22Rv1 (cell line): ENCODE measurements at regions not wholly inside any gene's neighbourhood (a gene's known extent, or its start where the extent isn't known, plus 50 kb on each side); places are given as distances from the start of the nearest gene placed in this dataset.

Source experiments
- H3K27ac ChIP-seq: fragments of 450-650 bp; 2 replicates; pipeline ENCODE4 v1.5.1; 2017
- ZFX ChIP-seq: fragments of 450-650 bp; IDR thresholded peaks from 2 replicates; pipeline ENCODE4 v1.6.1; 2017; ENCODE audit warnings: antibody characterized with exemption, borderline replicate concordance
- TF ChIP-seq, protein P1 (sequence below): fragments of 450-650 bp; IDR thresholded peaks from 2 replicates; pipeline ENCODE4 v1.5.1; 2017; ENCODE audit warnings: mild to moderate bottlenecking

GRCh38 chr13:58598241-58598640 lies 966.7 kb downstream of the PCDH17 start:
- H3K27ac ChIP-seq, result no peak overlapping the region
- TF ChIP-seq ZFX, result no peak
- TF ChIP-seq, protein P1, sequence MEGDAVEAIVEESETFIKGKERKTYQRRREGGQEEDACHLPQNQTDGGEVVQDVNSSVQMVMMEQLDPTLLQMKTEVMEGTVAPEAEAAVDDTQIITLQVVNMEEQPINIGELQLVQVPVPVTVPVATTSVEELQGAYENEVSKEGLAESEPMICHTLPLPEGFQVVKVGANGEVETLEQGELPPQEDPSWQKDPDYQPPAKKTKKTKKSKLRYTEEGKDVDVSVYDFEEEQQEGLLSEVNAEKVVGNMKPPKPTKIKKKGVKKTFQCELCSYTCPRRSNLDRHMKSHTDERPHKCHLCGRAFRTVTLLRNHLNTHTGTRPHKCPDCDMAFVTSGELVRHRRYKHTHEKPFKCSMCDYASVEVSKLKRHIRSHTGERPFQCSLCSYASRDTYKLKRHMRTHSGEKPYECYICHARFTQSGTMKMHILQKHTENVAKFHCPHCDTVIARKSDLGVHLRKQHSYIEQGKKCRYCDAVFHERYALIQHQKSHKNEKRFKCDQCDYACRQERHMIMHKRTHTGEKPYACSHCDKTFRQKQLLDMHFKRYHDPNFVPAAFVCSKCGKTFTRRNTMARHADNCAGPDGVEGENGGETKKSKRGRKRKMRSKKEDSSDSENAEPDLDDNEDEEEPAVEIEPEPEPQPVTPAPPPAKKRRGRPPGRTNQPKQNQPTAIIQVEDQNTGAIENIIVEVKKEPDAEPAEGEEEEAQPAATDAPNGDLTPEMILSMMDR, result no peak

- H3K27ac ChIP-seq, result no peak overlapping the region
- no peak for TF ChIP-seq ZFX
- TF ChIP-seq, protein P1, result no peak
Observed at GRCh38 chr13:58611117-58611516, 979.6 kb downstream of the PCDH17 start.

DNA sequence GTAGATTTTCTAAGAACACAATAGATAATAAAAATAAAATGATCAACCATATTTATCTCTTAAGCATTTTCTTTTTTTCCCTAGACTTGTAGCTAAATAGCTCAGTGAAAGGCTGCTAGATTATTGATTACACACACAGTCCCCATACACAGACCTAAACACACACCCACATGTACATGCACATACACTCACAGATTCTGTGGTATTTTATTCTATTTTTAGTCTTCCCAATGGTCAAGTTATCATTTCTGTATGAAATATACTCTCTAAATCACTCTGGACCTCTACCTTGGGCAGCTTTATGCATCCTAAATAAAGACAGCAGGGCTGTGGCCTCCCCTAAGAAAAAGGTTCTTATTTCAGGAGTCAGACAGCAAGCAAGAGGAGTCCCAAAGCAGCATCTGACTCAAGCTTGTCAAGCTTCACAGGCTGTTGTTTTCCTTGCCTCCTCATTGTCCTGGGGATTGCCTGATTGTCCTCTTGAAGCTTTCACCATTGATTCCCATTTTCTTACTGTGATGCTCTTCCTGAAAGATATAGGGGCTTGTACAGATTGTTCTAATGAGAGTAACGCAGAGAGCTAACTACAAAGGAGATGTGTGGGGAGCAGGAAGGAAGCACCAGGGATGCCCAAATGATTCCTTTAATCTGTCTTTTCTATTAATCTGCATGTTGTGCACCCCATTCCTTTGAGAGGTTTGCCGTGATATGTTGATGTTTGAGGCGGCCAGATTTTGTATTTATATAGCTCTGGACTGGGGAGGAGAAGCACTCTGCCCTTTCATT lies 986.5 kb downstream of the PCDH17 start:
- H3K27ac ChIP-seq, result no peak overlapping the region
- no peak for TF ChIP-seq ZFX
- TF ChIP-seq, protein P1, result no peak

GRCh38 chr13:58619396-58620113 lies 988.0 kb downstream of the PCDH17 start:
- H3K27ac ChIP-seq, result no peak overlapping the region
- TF ChIP-seq, protein P1, result no peak
- no peak for TF ChIP-seq ZFX

- TF ChIP-seq ZFX, result no peak
- TF ChIP-seq, protein P1, result no peak
Observed at GRCh38 chr13:58620176-58620575, 988.6 kb downstream of the PCDH17 start.

DNA sequence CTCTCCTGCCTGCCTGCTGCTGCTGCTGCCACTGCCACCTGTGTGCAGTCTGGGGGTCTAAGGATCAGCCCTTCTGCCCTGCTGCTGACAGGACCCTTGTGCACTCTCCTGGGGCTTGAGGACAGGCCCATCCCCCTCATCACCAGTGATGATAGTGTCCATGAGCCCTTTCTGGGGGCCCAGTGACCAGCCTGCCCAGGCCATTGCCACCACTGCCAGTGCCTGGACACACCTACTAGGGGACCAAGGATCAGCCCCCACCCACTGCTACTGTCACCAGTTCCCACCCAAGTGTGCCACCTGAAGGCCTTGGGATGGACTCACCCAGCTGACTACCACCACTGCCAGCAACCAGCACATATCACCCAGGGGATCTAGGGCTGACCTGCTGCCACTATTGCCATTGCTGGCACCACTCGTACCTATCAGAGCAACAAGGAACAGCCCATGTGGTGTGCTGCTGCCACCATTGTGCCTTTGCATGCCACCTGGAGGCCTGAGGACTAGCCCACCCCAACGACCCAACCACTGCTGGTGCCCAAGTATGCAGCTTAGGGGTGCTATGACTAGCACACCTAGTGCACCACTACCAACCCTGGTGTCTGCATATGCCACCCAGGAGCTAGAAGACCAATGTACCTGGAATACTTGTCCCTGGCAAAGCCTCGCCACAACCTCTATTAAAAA lies 994.3 kb downstream of the PCDH17 start:
- no peak for TF ChIP-seq ZFX
- TF ChIP-seq, protein P1, result no peak
- H3K27ac ChIP-seq, result no peak overlapping the region

More at GRCh38 chr13:58620176-58620575, 988.6 kb downstream of the PCDH17 start:
- no peak overlapping the region for H3K27ac ChIP-seq
